DMS 273 treated with DMSO at 0.1 percent for 48 hours (cell line): ENCODE measurements at regions not wholly inside any gene's neighbourhood (a gene's known extent, or its start where the extent isn't known, plus 50 kb on each side); places are given as distances from the start of the nearest gene placed in this dataset.

ENCODE experiments used
- DNase-seq: peaks from one replicate; lab custom pipeline; 2025; lab: John Stamatoyannopoulos, UW

DNA sequence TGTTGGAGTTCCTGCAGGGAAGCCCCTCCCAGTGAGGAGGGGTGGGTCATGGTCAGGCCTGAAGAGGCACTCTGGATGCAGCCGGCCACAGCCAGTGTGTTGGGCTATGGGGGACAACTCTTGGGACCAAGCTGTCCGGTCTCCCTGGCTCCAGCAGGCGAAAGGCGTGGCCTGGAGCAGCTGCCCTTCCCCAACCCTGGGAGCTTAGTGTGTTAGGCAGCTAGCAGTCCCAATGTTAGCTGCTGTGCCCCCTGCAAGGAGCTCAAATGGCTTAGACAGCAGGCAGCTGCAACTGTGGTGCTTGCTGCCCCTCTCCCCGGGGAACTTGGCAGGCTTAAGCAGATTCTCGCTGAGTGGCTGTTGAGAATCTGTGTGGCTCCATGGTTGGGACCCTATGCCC lies 67.5 kb upstream of the ACTBL2 start:
- DNase-seq = no peak

DNA sequence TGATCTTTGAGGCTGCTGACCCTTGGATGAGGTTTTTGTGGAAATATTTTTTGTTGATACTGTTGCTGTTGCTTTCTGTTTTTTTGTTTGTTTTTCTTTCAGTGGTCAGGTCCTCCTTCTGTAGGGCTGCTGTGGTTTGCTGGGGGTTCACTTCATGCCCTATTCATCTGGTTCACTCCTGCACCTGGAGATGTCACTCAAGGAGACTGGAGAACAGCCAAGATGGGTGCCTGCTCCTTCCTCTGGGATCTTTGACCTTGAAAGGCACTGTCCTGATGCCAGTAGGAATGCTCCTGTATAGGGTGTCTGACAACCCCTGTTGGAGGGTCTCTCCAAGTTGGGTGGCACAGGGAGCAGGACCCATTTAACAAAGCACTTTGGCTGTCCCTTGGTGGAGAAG lies 67.0 kb upstream of the ACTBL2 start:
- DNase-seq = no peak

DNA sequence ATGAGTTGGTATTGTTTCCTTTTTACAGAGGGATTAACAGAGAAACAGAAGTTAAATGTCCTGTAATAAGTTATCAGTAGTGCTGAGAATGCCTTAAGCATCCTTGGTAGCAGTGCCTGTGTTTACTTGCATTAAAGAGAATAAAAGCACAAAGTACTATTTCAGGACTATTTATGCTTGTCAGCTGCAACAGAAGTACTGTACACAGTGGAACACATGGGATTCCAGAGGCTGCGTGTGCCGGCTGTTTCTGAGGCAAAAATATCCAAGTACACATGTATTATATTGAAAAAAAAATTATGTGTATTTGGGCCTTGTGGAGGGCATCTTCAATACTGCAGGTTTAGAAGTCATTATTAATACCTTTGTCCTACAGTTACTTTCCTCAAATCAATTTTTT lies 58.2 kb upstream of the ACTBL2 start:
- no peak for DNase-seq

DNA sequence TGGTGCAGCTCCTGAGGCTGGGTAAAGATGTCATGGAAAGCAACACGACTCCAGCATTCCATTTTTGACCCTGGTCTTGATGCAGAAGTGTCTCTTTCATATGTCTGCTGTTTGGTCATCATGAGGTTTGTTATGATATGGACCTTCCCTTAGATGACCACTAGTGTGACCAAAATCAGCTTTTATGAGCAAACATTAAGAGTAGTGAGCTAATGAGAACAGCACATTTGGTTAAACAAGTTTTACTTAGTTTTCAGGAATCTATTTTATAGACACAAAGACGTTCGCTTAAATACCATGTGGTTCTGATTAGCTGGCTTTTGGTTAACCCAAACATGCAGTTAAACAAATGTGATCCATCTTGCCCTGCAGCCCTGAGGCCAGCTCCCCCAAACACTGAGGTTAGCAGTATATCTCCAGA lies 56.7 kb upstream of the ACTBL2 start:
- DNase-seq = no peak

DNA sequence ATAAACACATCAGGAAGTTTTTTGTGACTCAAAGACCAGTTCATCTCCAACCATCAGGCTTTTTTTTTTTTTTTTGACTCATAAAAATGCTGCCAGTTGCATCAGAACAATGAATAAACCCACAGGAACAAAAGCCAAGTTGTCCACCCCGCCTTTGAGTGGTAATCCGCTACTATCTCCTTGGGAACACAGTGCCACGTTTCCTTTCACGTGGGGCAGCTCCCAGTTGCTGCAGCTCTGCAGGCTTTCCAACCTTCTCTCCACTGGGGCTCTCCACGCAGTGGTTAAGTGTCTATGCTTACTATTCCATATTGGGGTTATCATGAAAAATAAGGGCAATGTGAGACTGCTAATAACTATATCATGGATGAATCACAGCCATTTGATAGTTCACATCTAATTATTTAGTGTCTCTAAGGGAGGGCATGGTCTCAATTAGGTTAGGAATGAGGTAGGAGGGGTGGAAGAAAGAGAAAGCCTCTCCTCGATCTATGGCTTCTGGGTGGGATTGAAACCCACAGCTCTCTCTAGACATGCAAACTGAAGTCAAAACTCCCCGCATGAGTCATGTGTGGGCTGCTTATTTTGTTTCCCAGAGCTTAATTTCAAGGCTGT lies 55.8 kb upstream of the ACTBL2 start:
- DNase-seq = no peak

DNA sequence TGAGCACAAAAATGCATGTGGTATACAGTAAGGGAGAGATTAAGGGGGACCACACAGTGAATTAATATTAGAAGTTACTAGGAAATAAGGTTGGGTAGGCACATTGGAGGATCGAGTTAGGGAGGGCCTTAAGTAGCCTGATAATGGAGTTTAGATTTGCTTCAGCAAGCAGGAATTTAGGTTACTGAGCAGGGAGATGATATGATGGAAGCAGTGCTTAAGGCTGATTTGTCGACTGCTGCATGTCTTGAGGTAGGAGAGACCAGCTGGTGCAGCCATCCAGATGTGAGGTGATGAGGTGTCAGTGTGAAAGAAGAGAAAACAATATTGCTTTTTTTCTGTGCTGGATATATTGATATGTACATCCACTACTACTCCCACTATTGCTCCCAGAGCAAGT lies 55.2 kb upstream of the ACTBL2 start:
- DNase-seq = no peak

DNA sequence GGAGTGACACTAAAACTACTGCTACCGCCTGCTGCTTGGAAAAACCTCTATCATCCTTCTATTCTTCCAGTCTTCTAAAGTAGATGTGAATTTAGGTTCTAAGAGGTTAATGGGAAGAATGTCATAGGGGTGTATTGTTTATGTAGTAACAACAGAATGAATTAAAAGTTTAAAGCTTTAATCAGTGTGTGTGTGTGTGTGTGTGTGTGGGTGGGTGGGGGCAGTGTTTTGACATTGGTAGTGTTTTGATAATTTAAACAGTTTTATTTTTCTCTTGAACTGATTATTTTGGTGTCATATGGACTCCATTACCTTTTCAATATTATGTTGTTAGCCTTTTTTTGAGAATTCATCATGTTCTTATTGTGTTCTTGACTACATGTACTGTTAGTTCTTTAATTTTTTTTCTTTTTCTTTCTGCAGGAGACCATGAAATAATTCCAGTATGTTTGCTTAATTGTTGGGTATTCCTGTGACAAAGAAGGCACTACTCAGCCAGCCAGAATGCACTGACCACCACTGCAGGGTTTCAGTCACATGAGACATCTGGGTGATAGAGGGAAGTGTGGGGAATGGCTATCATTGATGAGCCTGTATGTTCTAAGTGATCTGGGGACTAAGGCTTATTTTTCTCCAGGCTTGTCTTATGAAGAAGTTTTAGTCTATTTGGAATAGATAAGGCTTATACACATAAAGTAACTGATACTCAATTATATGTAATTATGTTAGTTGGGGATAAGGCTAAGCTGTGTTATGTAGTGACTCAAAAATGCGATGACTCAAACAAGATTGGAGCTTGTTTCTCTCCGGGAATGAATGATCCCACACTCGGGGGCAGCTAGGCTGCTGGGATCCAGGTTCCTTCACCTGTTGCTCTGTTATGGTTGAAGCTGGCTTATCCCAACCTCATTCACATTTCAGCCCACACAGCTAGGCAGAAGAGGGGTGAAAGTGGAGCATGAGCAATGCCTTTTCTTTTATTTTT lies 50.2 kb upstream of the ACTBL2 start:
- no peak for DNase-seq
